ENCODE measurements at regions not wholly inside any gene's neighbourhood (a gene's known extent, or its start where the extent isn't known, plus 50 kb on each side); places are given as distances from the start of the nearest gene placed in this dataset.

DNA sequence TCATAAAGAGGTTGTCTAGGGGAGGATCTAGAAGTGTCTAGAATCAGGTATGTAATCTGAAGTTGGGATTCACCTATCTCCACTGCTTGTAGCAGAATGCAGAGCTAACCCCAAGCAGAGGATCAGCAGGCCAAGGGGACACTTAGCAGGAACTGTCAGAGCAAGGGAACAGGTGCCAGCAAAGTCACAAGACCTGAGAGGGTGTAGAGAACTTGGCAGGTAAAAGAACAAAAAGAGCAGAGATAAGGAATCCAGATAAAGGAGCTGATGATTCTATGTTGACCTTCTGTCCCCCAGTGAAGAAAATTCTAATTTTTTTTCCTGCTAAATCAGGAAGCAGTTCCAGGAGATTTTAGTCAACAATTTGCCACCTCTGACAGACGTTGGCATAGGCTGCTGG is 91.4 kb upstream of the CCDC71L start:
- no peak for TF ChIP-seq EZH2 (IDR thresholded peaks at IDR 0.05; ENCODE audit: insufficient read depth, low read length)
- TF ChIP-seq, protein P1, sequence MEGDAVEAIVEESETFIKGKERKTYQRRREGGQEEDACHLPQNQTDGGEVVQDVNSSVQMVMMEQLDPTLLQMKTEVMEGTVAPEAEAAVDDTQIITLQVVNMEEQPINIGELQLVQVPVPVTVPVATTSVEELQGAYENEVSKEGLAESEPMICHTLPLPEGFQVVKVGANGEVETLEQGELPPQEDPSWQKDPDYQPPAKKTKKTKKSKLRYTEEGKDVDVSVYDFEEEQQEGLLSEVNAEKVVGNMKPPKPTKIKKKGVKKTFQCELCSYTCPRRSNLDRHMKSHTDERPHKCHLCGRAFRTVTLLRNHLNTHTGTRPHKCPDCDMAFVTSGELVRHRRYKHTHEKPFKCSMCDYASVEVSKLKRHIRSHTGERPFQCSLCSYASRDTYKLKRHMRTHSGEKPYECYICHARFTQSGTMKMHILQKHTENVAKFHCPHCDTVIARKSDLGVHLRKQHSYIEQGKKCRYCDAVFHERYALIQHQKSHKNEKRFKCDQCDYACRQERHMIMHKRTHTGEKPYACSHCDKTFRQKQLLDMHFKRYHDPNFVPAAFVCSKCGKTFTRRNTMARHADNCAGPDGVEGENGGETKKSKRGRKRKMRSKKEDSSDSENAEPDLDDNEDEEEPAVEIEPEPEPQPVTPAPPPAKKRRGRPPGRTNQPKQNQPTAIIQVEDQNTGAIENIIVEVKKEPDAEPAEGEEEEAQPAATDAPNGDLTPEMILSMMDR (IDR thresholded peaks at IDR 0.05; ENCODE audit: insufficient read depth, low read depth, low read length) = no peak
